GM12878 (cell line): ENCODE measurements at regions not wholly inside any gene's neighbourhood (a gene's known extent, or its start where the extent isn't known, plus 50 kb on each side); places are given as distances from the start of the nearest gene placed in this dataset.

Source experiments
- ATAC-seq: fragments of 200-7000 bp; cut with Tn5 transposase; 3 replicates; pipeline ENCODE4 v1.9.1; 2020; ENCODE audit warnings: mild to moderate bottlenecking, moderate library complexity
- BruUV-seq: library from RNA; stranded (reverse); fragments of 400-500 nt; replicated peaks from 2 replicates; lab custom pipeline; 2021; lab: Mats Ljungman, UMichigan
- CTCF ChIA-PET: fragments of 300-600 bp; sonication (Branson Sonifier 250); formaldehyde crosslinking; extraction: SDS; loops from one replicate; lab custom pipeline; 2021; ENCODE audit warnings: inconsistent platforms; lab: Yijun Ruan, JAX
- POLR2A ChIA-PET: fragments of 350-600 bp; formaldehyde crosslinking; extraction: SDS; loops from one replicate; lab custom pipeline; 2021; ENCODE audit warnings: inconsistent platforms; lab: Charles Lee
- RAD21 ChIA-PET: fragments of 300-600 bp; sonication (Branson Sonifier 250); formaldehyde crosslinking; loops from one replicate; lab custom pipeline; 2023; ENCODE audit warnings: antibody characterized with exemption; ENCODE audit not compliant: unreplicated experiment; lab: Charles Lee
- SMC1A ChIA-PET: fragments of 300-600 bp; sonication (Branson Sonifier 250); formaldehyde crosslinking; loops from one replicate; lab custom pipeline; 2023; ENCODE audit not compliant: unreplicated experiment, uncharacterized antibody; lab: Charles Lee
- DNase-seq: peaks from one replicate; pipeline ENCODE4 v3.0.0-alpha.2; 2011; ENCODE audit warnings: low read depth, low spot score
- FAIRE-seq: peaks from 3 replicates; lab custom pipeline; 2011; peaks lifted over from hg19 to GRCh38; lab: Jason Lieb, UNC
- H2AFZ ChIP-seq: 2 replicates; pipeline ENCODE4 v1.6.0; 2011; ENCODE audit warnings: low read depth, low read length, control low read depth; ENCODE audit not compliant: control insufficient read depth
- H3K27ac ChIP-seq: 2 replicates; pipeline ENCODE4 v1.5.1; 2011; ENCODE audit warnings: control low read depth; ENCODE audit not compliant: control insufficient read depth, insufficient read depth
- H3K27me3 ChIP-seq, 2 experiments: replicated peaks in 1 of 2; 2 replicates each; pipeline versions ENCODE4 v1.6.0 to v1.6.1; 2011; ENCODE audit warnings: low read length in 1 of 2; ENCODE audit not compliant: control insufficient read depth in 2 of 2, insufficient read depth in 2 of 2
- H3K36me3 ChIP-seq, 2 experiments: 2 replicates each; pipeline ENCODE4 v1.5.1; 2011; ENCODE audit warnings: low read length in 1 of 2; ENCODE audit not compliant: control insufficient read depth in 2 of 2, insufficient read depth in 2 of 2
- H3K4me1 ChIP-seq: 2 replicates; pipeline ENCODE4 v1.6.1; 2011; ENCODE audit warnings: mild to moderate bottlenecking, low read length, moderate library complexity, mixed read lengths; ENCODE audit not compliant: control insufficient read depth, insufficient read depth
- H3K4me2 ChIP-seq: 2 replicates; pipeline ENCODE4 v1.6.0; 2011; ENCODE audit warnings: control low read depth; ENCODE audit not compliant: control insufficient read depth, insufficient read depth
- H3K4me3 ChIP-seq: fragments of 200-600 bp; sonication (generic); 2 replicates; pipeline ENCODE4 v1.5.1; 2016
- H3K79me2 ChIP-seq: 2 replicates; pipeline ENCODE4 v1.6.0; 2011; ENCODE audit warnings: low read length; ENCODE audit not compliant: control insufficient read depth, insufficient read depth
- H3K9ac ChIP-seq: 2 replicates; pipeline ENCODE4 v1.8.0; 2011; ENCODE audit warnings: low read length, control low read depth, mixed read lengths; ENCODE audit not compliant: control insufficient read depth, insufficient read depth
- H3K9me3 ChIP-seq: replicated peaks from 3 replicates; pipeline ENCODE4 v1.5.1; 2011; ENCODE audit warnings: mild to moderate bottlenecking, low read length; ENCODE audit not compliant: control insufficient read depth, insufficient read depth
- H4K20me1 ChIP-seq: 2 replicates; pipeline ENCODE4 v1.6.0; 2011; ENCODE audit not compliant: control insufficient read depth, insufficient read depth
- CBFB ChIP-seq: IDR thresholded peaks from 2 replicates; pipeline ENCODE4 v1.6.1; 2016; ENCODE audit warnings: antibody characterized with exemption, low read depth
- CHD1 ChIP-seq: IDR thresholded peaks from 2 replicates; pipeline ENCODE4 v1.6.1; 2012; ENCODE audit warnings: low read depth, low read length, improper control_type of control experiment
- CUX1 ChIP-seq: IDR thresholded peaks from 2 replicates; pipeline ENCODE4 v1.6.1; 2012; ENCODE audit warnings: improper control_type of control experiment, low read depth, low read length; ENCODE audit not compliant: insufficient replicate concordance
- EGR1 ChIP-seq, 2 experiments: IDR thresholded peaks; 1 replicate in 1 of 2; 2 replicates in 1 of 2; pipeline ENCODE4 v1.6.1; 2011 to 2012; ENCODE audit warnings: low read depth in 2 of 2, low read length in 2 of 2, borderline replicate concordance in 1 of 2, mild to moderate bottlenecking in 1 of 2, moderate library complexity in 1 of 2
- MLLT1 ChIP-seq: fragments of 450-650 bp; IDR thresholded peaks from 2 replicates; pipeline ENCODE4 v1.6.1; 2016; ENCODE audit warnings: mild to moderate bottlenecking
- SREBF1 ChIP-seq: IDR thresholded peaks from 2 replicates; pipeline ENCODE4 v1.6.1; 2012; ENCODE audit warnings: mild to moderate bottlenecking, low read length
- TCF7 ChIP-seq: IDR thresholded peaks from 2 replicates; pipeline ENCODE4 v1.6.1; 2014; ENCODE audit warnings: antibody characterized with exemption, borderline replicate concordance
- ZSCAN29 ChIP-seq: fragments of 450-650 bp; IDR thresholded peaks from 2 replicates; pipeline ENCODE4 v1.6.1; 2017; ENCODE audit warnings: mild to moderate bottlenecking, moderate library complexity
- WGBS: methylation state at CpG from one replicate; pipeline ENCODE4 v1.1.6; 2016; ENCODE audit warnings: low lambda C conversion rate; ENCODE audit not compliant: insufficient replicate concordance, insufficient coverage; ENCODE audit errors: missing lambda C conversion rate; 5-methylcytosine and 5-hydroxymethylcytosine counted together
- in situ Hi-C: fragments of 300-500 bp; cut with MboI; formaldehyde crosslinking; loops from 9 replicates; pipeline ENCODE4 v1.14.3; 2018; ENCODE audit warnings: mixed read lengths
- intact Hi-C: fragments of 100-400 bp; cut with micrococcal nuclease; formaldehyde crosslinking; loops from one replicate; pipeline ENCODE4 v1.14.2; 2022; ENCODE audit not compliant: unreplicated experiment
- TF ChIP-seq, protein P1 (sequence below): fragments of 450-650 bp; IDR thresholded peaks from 2 replicates; pipeline ENCODE4 v1.6.1; 2017; ENCODE audit warnings: mild to moderate bottlenecking, moderate library complexity

- SMC1A ChIA-PET: interaction anchor here (0.7 kb wide), 1 partner anchor 492 kb away, joined by 3 read pairs; no protein-coding TSS in a partner anchor
- TF ChIP-seq CBFB: no peak
- TF ChIP-seq ZSCAN29: no peak
- no peak for TF ChIP-seq EGR1 (IDR thresholded peaks at IDR 0.05; ENCODE audit: borderline replicate concordance in 1 of 2, low read depth in 2 of 2, low read length in 2 of 2)
- no peak for TF ChIP-seq MLLT1
- no peak for TF ChIP-seq TCF7
- TF ChIP-seq CHD1: no peak
- no peak for TF ChIP-seq CUX1
- no peak for TF ChIP-seq SREBF1
- TF ChIP-seq, protein P1, sequence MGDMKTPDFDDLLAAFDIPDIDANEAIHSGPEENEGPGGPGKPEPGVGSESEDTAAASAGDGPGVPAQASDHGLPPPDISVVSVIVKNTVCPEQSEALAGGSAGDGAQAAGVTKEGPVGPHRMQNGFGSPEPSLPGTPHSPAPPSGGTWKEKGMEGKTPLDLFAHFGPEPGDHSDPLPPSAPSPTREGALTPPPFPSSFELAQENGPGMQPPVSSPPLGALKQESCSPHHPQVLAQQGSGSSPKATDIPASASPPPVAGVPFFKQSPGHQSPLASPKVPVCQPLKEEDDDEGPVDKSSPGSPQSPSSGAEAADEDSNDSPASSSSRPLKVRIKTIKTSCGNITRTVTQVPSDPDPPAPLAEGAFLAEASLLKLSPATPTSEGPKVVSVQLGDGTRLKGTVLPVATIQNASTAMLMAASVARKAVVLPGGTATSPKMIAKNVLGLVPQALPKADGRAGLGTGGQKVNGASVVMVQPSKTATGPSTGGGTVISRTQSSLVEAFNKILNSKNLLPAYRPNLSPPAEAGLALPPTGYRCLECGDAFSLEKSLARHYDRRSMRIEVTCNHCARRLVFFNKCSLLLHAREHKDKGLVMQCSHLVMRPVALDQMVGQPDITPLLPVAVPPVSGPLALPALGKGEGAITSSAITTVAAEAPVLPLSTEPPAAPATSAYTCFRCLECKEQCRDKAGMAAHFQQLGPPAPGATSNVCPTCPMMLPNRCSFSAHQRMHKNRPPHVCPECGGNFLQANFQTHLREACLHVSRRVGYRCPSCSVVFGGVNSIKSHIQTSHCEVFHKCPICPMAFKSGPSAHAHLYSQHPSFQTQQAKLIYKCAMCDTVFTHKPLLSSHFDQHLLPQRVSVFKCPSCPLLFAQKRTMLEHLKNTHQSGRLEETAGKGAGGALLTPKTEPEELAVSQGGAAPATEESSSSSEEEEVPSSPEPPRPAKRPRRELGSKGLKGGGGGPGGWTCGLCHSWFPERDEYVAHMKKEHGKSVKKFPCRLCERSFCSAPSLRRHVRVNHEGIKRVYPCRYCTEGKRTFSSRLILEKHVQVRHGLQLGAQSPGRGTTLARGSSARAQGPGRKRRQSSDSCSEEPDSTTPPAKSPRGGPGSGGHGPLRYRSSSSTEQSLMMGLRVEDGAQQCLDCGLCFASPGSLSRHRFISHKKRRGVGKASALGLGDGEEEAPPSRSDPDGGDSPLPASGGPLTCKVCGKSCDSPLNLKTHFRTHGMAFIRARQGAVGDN: no peak
- TF ChIP-seq, all 136 proteins: peak for 0
- no peaks in the 10 kb centered on the region for H3K4me1 ChIP-seq
- CTCF ChIA-PET: no interaction called here
- H3K36me3 ChIP-seq: no peaks in the 10 kb centered on the region
- H3K27me3 ChIP-seq: no peaks in the 10 kb centered on the region
- no peak overlapping the region for H3K4me2 ChIP-seq
- no peak overlapping the region for H3K9ac ChIP-seq
- H2AFZ ChIP-seq: no peak overlapping the region
- RAD21 ChIA-PET: interaction anchor here (0.6 kb wide), 1 partner anchor 434 kb away, joined by 3 read pairs; no protein-coding TSS in a partner anchor
- no peak overlapping the region for H3K4me3 ChIP-seq
- H3K79me2 ChIP-seq: no peaks in the 10 kb centered on the region
- no peaks in the 10 kb centered on the region for H4K20me1 ChIP-seq
- ATAC-seq: no peak
- DNase-seq: no peak
- WGBS: 33% methylated on average over 2 of the region's 2 CpGs
- H3K27ac ChIP-seq: no peak overlapping the region
- no TSS peak for BruUV-seq
- FAIRE-seq: no peak
- H3K9me3 ChIP-seq: no peaks in the 10 kb centered on the region
- POLR2A ChIA-PET: no interaction called here
- intact Hi-C loops (no loop called here), in situ Hi-C loops (no loop called here)
Measured at GRCh38 chr2:210913461-210913860, 357.1 kb downstream of the CPS1 start.
